Iris pigment epithelial cell (primary cell): ENCODE measurements at regions not wholly inside any gene's neighbourhood (a gene's known extent, or its start where the extent isn't known, plus 50 kb on each side); places are given as distances from the start of the nearest gene placed in this dataset.

Source experiments
- DNase-seq: peaks from one replicate; pipeline ENCODE4 v3.0.0-alpha.2; 2011; ENCODE audit warnings: low read depth

DNA sequence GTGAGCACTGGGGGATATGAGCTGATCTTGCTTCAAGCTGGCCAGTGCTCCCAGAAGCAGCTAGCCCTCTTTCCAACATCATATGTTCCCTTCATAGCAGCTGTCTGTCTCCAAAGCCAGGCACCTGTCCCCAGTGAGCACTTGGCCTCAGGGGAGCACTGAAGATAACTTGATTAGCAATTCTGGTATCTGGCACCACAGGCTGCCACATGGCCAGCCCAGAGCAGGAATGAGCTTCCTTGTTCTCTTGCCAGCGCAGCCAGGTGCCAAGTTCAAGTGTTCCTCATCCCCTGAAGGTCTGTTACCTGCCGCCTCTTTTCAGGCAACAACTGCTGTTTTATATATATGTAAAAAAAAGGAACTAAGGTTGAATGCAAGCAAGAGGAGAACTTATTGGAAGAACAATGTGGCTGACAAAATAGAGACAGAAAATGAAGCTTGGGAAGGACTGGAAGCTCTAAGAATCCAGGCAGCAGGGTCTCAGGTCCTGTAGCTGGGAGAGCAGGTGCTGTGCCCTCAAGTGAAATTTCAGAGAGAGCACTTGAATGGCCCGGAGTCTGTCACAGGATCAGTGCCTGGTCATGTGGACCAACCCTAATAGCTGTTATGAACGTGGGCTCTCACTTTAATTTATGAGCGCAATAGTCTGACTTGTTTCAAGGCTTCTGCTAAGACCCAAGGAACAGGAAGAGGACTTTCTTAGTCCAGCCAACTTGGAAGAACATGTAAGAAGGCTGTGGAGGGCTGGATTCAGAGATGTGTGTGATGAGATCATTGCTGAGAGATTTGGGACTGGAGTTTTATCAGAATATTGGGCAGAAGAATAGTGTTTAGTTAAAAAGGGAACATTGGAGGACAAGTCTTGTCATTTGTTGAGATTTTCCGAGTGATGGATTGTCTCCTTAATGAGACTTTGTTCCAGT lies 267.2 kb downstream of the GLRX3 start:
- DNase-seq = no peak

DNA sequence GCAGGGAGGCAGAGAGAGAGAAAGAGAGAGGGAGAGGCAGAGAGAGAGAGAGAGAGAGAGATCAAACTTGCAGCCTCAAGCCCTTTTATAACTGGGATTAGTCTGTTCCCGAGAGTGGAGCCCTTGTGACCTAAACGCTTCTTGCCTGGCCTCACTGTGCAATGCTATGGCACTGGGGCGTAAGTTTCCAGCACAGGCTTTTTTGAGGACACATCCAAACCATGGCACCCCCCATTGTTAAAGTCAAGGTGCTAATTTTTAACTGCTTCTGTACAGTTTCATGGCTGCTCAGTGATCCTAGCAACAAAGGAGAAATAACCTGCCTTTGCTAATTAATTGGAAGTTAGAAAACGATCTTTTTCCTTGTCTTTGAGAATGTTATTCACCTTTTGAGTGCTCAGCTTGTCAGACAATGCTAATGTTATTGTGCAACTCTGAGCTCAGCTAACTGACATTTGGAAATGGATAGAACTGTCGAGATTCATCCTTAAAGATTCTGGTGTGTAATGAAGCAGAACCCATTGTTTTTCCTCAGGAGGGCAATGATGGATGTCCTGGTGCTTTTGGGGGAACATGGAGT lies 268.4 kb downstream of the GLRX3 start:
- DNase-seq = no peak

DNA sequence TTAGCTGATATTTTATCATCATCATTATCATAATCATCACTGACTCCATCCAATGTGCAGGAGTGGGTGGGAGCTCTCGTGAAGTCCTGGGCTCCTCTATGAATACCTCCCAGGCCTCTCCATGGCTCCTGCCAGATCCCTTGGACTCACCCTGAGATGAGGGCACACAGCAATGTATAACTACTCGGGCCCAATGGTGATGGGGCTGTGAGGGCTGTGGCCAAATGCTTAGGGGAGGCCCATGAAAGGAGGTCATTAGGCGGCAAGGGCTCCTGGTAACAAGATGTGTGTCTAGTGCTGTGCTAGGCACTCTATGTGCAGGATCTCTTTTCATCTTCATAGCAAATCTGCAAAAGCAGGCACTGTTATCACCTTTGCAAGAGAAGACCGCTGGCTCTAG lies 270.9 kb downstream of the GLRX3 start:
- no peak for DNase-seq

DNA sequence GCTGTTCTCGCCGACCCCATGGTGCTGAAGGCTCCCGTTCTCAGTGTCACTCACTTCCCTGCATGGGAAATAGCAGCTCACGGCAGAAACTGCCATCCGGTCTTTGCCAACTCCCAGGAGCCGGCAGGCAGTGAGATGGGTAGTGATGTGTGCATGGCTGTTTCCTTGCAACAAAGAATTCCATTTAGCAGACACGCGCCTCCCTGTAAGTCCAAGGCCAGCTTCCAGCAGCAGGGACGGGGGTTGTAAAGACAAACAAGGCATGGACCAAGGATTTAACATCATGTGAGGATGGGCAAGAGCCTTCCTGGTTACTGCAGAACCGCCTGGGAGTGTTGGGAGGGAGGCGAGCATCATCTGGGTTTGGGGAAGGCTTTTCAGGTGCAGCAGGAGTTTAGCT lies 273.1 kb downstream of the GLRX3 start:
- DNase-seq = no peak

DNA sequence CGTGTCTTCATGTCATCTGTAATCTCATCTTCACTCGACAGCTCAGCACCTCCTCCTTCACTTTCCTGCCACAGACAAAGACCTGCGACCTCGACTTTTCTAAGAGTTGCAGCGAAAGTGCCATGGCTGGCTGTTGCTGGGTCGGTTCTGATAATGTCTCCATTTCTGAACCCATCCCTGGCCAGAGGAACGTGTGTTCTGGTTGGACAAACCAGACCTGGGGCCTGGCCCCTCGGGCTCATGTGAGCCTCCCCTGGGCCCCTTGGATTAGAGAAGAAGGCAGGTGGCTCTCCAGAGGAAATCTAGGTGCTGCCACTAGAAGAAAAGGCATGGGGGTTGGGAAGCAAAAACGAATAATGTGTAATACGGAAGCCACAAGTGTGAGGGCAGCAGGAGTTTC lies 273.7 kb downstream of the GLRX3 start:
- no peak for DNase-seq

DNA sequence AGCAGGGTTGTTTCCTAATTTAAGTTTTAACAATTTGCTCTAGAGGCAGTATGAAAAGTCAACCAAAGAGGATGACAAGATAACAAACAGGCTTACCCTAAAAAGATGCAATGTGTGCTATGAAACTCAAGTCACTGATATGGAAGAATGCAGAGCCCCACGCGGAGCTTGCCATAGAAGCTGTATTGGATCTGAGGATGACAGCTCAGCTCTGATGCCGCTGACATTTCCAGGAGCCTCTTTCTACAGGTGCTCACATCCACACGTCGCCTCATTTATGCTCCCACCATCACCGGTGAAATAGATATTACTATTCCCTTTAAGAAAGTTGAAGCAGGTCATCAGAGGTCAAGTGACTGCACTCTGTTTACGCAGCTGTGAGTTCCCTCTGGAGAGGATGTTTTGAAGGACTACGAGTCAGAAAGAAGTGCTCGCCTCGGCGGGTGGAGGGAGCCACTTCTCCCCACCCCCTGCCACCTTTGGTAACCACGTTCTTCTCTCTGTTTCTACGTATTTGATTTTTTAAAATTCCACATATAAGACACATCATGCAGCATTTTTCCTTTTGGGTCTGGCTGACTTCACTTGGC lies 275.4 kb downstream of the GLRX3 start:
- DNase-seq = no peak

DNA sequence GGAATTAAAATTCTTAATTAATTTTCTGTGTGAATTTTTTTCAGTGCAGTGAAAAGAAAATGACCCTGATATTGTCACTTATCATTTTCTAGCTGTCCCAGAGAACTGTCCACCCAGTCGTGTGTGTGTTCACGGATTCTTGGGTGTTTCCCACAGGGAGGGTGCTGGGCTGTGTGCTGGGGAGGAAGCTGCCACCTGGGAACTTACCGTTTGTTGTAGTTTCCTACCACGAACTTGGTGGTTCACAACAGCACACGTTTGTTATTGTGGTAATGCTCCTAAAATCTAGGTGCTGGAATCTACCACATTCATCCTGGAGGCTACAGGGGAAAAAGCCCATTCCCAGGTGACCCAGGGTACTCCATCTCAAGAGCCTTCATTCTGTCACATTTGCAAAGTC lies 276.1 kb downstream of the GLRX3 start:
- DNase-seq = no peak

DNA sequence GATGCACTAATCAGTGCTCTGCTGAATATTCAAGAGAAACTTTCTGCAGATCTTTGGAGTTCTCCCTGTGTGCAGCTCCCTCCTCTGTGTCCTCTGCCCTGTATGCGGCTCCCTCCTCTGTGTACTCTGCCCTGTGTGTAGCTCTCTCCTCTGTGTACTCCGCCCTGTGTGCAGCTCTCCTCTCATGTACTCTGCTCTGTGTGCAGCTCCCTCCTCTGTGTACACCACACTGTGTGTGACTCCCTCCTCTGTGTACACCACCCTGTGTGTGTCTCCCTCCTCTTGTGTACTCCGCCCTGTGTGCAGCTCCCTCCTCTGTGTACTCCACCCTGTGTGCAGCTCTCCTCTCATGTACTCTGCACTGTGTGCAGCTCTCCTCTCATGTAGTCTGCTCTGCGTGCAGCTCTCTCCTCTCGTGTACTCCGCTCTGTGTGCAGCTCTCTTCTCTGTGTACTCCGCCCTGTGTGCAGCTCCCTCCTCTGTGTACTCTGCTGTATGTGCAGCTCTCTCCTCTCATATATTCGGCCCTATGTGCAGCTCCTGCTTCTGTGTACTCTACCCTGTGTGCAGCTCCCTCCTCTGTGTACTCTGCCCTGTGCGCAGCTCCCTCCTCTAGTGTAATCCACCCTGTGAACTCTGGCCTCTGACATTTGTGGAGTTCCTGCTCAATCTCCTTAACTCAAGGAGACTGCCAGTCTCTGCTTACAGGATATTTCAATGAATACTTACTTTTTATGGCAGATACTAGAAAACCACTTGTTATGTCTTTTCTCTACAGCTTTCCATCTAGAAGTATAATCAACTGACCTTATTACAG lies 280.4 kb downstream of the GLRX3 start:
- DNase-seq = no peak

DNA sequence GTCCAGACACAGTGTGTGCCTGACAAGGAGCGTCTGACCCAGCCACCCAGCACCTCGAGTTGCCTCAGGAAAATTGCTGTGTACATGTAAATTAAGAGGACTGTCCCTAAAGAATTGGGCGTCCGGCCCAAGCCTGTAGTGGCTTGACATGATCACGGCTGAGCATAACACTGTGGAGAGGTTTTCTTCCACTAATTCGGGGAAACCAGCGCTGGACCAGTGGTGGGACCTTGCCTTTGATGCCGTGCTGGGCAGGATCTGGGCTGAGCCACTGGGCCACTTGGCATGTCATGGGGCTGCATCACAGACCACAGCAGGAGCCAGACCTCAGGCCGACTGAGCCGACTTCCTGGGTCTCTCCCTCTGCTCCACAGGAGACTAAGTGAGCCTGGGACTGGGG lies 282.5 kb downstream of the GLRX3 start:
- DNase-seq = no peak

DNA sequence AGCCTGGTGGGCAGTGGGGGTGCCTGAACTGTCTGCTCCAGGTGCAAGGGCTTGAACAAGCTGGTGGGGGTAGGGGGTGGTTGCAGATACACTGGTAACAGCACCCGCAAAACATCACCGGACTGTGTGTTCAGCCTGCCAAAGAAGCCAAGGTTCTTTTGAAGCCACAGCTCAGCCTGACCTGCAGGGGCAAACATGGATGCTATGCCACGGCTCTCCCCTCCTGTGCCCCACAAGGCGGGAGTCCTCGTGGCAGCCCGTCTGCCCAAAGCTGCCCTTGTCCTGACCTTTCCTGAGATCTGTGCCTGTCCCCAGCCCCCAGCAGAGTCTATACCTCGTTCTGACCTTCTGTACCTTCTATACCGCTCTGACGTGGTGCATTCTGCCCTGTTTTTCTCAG lies 285.7 kb downstream of the GLRX3 start:
- no peak for DNase-seq

DNA sequence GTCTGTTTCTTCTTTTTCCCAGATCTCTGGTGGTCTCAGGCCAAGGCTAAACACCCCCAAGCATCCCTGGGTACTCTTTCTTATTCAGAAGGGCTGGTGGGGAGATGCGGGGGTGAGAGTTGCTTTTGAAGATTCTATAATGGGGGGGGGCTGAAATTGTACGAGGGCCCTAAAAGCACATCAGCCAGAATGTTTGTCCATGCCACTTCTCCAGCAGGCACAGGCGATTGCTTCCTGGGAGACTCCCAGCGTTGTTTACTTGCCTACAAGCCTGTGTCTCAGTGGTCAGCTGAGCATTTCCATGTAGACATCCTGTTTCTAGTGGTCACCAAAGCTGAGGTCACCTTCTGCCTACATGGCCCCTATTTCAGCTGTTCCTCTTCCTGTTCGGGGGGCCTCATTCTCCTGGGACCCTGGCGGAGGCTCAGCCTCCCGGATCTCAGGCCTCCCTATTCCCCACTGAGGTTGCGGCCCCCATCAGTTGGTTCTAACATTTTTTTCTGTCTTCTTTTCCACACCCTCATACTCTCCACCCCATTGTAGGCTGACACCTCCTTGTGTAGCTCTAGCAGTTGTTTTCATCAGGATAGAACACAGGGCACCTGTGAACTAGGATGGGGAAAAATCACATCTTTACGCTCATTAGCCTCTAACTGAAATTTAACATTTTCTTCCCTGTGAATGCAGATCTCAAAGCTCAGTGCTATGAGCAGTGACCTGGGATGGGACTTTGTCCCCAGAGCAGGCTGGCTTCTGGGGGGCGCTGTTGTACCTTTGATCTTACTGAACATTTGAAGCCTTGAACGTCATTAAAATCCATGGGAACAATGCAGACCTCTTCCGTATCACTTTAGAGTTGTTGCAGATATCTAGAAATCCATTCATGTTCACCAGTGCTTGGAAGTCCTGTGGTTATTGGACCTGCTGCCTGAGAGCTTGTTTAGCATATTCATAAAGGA lies 286.5 kb downstream of the GLRX3 start:
- no peak for DNase-seq

DNA sequence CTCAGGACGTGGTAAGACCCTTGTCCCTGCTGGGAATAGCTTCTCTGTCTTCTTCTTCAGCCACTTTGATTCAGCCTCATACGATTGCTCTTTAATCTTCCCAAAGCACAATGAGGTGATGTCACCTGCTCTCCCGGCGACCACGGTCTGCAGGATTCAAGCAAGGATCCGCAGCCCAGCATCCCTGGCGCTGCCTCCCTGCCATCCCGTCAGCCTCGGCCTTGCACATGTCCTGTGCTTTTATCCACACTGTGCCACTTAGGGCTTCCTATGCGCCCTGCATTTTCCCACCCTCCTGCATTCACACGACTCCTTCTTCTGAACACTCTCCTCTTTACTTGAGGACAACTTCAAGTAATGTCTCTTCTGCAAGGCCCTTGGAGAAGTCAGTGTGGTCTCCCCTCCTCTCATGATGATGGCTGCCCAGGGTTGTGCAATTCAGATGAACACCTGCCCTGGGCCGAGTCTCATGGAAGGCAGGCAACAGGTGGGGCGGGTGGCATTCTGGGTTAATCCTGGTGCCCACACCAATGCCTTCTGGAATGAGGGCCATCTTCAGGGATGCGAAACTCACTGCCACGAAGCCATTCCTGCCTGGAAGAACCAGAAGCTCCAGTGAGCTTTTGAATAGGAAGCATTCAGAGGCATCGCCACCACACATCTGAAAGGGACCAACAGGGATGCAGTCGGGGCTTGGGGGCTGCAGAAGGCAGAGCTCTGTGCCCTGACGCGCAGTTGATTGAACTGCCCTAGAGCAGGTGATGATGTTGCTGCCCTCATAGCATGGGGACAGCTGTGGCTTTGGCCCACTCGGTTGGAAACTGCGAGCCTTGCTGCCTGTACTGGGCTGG lies 287.5 kb downstream of the GLRX3 start:
- no peak for DNase-seq

DNA sequence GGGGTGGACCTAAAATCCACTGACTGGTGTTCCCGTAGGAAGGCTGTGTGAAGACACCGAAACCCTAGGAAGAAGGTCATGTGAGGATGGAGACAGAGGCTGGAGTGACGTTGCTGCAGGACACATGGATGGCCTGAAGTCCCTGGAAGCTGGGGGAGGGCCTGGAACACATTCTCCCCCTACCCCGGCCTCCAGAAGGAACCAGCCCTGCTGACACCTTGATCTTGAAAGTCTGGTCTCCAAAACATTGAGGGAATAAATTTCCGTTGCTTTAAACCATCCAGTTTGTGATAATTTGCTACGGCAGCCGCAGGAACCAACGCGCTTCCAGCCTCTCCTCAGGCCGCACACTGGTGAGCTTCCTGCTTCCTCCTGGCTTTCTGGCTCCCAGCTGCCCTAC lies 288.2 kb downstream of the GLRX3 start:
- DNase-seq = no peak

DNA sequence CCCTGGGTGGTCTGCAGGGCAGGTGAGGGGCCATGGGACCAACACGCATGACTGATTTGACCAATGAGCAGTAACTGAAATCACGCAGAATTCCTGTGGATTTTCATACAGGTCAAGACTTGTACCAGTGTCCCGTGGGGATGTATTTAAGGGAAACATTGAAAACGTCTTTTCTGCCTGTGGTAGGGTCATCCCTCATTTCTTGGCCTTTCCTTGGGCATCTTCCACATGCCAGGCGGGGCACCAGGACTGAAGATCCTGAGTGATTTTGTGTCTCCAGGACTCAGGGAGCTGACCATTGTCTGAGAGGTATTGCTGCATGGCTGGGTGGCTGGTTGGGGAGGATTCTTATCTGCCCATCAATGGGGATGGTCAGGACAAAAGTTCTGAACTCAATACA lies 289.0 kb downstream of the GLRX3 start:
- no peak for DNase-seq

DNA sequence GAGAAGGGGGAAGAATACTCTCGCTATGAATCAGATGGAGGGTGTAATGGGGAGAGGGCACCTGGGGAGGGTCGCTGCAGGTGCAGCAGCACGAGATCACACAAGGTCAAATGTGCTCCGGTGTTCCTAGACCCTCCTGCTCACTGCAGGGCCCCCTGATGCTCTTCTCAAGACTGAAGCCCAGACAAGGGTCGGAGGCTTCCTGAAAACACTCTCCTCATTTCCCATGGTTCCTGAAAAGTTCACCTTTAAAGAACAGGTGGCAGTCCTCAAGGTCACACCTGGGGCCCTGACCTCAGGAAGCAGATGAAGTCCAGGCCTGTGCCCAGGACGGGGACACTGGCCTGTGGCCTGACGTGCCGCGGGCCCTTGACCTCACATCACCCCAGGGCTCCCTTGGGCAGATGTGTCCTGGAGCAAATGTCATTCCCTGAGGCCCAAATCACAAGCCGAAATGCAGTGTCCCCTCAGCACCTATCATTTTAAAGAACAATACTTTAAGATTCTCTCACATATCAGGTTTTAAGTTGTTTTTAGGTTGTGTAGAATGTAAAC lies 289.8 kb downstream of the GLRX3 start:
- no peak for DNase-seq

DNA sequence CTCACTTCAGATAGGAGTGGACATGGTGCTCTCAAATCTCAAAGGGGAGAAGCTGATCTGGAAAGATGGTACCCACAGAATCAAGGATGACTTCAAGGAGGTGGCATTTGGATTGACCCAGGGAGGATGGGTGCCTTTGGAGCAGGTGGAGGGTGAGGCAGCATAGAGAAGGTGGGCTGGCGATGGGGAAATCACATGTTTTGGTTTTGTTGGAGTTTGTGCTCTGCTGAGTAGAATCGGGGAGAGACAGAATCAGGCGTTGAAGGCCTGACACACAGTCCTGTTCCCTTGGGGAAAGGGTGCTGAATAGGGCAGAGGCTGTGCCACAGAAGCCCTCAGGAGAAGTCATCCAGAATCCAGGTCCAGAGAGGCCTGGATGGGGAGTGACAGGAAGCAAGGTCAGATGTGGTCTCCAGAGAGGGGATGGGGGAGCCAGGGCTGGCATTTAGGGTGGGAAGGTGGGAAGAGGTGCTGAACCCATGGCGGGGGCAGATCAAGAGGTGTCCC lies 291.1 kb downstream of the GLRX3 start:
- DNase-seq = no peak

DNA sequence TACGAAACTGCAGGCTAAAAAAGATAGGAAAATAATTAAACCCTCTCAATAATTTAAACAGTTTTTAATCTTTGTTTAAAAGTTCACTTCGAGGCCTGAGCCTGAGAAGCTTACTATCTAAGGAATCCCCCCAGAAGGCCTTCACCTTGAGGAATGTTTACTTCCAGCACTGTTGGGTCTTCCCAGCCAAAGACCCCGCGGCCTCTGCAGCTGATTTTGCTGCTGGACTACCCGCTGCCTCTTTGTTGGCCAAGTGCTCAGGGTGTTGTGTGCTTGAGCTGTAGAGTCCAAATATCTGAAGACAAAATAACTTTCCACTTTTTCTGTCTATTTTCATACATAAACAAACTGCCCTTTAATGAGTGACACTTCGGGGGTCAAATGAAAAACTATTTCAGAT lies 292.7 kb downstream of the GLRX3 start:
- DNase-seq = no peak

DNA sequence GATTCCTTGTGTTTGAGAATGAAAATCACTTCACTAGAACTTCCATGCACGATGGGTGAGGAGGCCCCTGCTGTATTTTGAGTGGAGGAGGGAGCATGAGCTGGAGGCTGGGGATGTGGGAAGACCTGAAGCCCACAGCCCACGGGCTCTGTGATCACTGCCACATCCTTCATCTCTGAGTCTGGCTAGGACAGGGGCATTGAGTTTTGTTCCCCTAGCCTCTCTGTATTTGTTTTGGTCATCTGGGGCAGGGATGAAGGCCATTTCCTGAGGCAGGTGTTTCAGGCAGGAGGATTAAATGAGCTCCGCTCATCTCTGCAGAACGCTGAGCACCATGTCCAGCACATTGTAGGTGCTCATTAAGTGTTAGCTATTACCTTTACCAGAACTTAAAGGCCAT lies 293.6 kb downstream of the GLRX3 start:
- DNase-seq = no peak

DNA sequence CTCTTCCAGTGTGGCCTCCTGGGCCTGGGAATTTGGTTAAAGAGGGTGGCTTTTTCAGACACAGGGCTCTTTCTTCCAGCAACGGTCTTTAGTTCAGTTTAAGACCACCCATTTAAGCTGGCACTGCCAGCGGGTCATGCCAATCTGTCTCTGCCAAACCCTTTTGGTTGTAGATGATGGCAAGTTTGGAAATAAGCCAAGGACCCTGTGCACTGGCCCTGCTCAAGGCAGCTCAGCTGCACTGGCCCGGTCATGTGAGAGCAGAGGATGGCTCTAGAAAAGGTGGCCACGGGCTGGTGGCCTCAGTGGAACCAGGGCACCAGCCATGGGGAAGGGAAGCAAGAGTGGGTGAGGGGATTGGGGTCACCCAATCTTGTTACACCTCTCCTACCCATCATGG lies 294.1 kb downstream of the GLRX3 start:
- no peak for DNase-seq
